CD4-positive, CD25-positive, alpha-beta regulatory T cell (primary cell): ENCODE measurements at regions not wholly inside any gene's neighbourhood (a gene's known extent, or its start where the extent isn't known, plus 50 kb on each side); places are given as distances from the start of the nearest gene placed in this dataset.
"Not testable (repeated sequence)": the region's sequence is repeated elsewhere in the genome, so short reads cannot be mapped to it uniquely, and the experiment has no call there.

ENCODE experiments used
- ATAC-seq, 2 donors: fragments of 150-1000 bp; cut with Tn5 transposase; one replicate each; pipeline ENCODE4 v1.10.0; 2021; ENCODE audit warnings: low read depth in 2 of 2, moderate number of reproducible peaks in 2 of 2, moderate library complexity in 1 of 2
- DNase-seq, 3 donors: peaks; one replicate each; pipeline versions ENCODE4 v3.0.0 to v3.0.0-alpha.2; 2012 to 2022; ENCODE audit warnings: mixed read lengths in 1 of 3
- H3K27ac ChIP-seq: one replicate; pipeline ENCODE4 v1.7.0; 2013; ENCODE audit warnings: mild to moderate bottlenecking, low read length; ENCODE audit not compliant: insufficient read depth, poor library complexity, severe bottlenecking
- H3K27me3 ChIP-seq: one replicate; pipeline ENCODE4 v1.7.0; 2013; ENCODE audit warnings: low read length; ENCODE audit not compliant: control insufficient read depth, insufficient read depth
- H3K36me3 ChIP-seq: one replicate; pipeline ENCODE4 v1.7.0; 2013; ENCODE audit warnings: mild to moderate bottlenecking, low read length, moderate library complexity; ENCODE audit not compliant: control insufficient read depth, insufficient read depth
- H3K4me1 ChIP-seq: 2 replicates; pipeline ENCODE4 v1.7.0; 2013; ENCODE audit warnings: mild to moderate bottlenecking, low read length; ENCODE audit not compliant: insufficient read depth, control insufficient read depth, poor library complexity, severe bottlenecking
- H3K4me3 ChIP-seq: one replicate; pipeline ENCODE4 v1.7.0; 2013; ENCODE audit warnings: low read depth, mild to moderate bottlenecking, low read length, moderate library complexity
- H3K9me3 ChIP-seq, 2 experiments: 1 replicate in 1 of 2; 2 replicates in 1 of 2; pipeline ENCODE4 v1.7.0; 2013; ENCODE audit warnings: low read length in 2 of 2, mild to moderate bottlenecking in 1 of 2, moderate library complexity in 1 of 2; ENCODE audit not compliant: control insufficient read depth in 2 of 2
- H3K27ac Mint-ChIP-seq, 3 donors: one replicate each; pipeline ENCODE4 v1.8.0; 2020 to 2022; ENCODE audit warnings: mild to moderate bottlenecking in 3 of 3, mixed read lengths in 3 of 3, moderate library complexity in 2 of 3
- H3K27me3 Mint-ChIP-seq: one replicate; pipeline ENCODE4 v1.8.0; 2022; ENCODE audit warnings: mild to moderate bottlenecking, mixed read lengths
- H3K36me3 Mint-ChIP-seq: one replicate; pipeline ENCODE4 v1.8.0; 2020; ENCODE audit warnings: mixed read lengths
- H3K4me1 Mint-ChIP-seq, 4 donors: one replicate each; pipeline ENCODE4 v1.8.0; 2020 to 2022; ENCODE audit warnings: mixed read lengths in 4 of 4, mild to moderate bottlenecking in 1 of 4
- H3K4me3 Mint-ChIP-seq, 4 donors: one replicate each; pipeline ENCODE4 v1.8.0; 2020 to 2022; ENCODE audit warnings: mild to moderate bottlenecking in 4 of 4, mixed read lengths in 4 of 4, moderate library complexity in 3 of 4
- H3K9me3 Mint-ChIP-seq, 7 donors: one replicate each; pipeline ENCODE4 v1.8.0; 2020 to 2022; ENCODE audit warnings: mixed read lengths in 7 of 7, mild to moderate bottlenecking in 3 of 7, moderate library complexity in 2 of 7

GRCh38 chr3:174366904-174367303 is 492.2 kb upstream of the NAALADL2 start:
- H3K9me3 Mint-ChIP-seq, result peaks cover 0 to 27% (median 7%) of the 10 kb centered on the region in 7 donors
- H3K27ac Mint-ChIP-seq, H3K4me1 Mint-ChIP-seq, H3K27me3 Mint-ChIP-seq, H3K9me3 ChIP-seq, ATAC-seq, H3K36me3 ChIP-seq, H3K27me3 ChIP-seq, H3K4me3 Mint-ChIP-seq, H3K4me3 ChIP-seq, H3K27ac ChIP-seq, H3K36me3 Mint-ChIP-seq, DNase-seq, H3K4me1 ChIP-seq: not testable (repeated sequence)

GRCh38 chr3:174376346-174376745 is 482.8 kb upstream of the NAALADL2 start:
- Histone ChIP-seq H3K27ac (no peak overlapping the region), H3K4me3 (no peak overlapping the region), H3K27me3 (no peaks in the 10 kb centered on the region), H3K9me3 (no peaks in the 10 kb centered on the region), H3K4me1 (no peaks in the 10 kb centered on the region), H3K36me3 (no peaks in the 10 kb centered on the region)
- Mint-ChIP-seq H3K4me1 (no peaks in the 10 kb centered on the region), H3K36me3 (no peaks in the 10 kb centered on the region), H3K27ac (no peak overlapping the region), H3K4me3 (no peak overlapping the region), H3K27me3 (no peaks in the 10 kb centered on the region), H3K9me3 (peaks cover 1 to 6% (median 4%) of the 10 kb centered on the region in 7 donors)
- DNase-seq (no peak), ATAC-seq (no peak)

GRCh38 chr3:174377096-174377495 is 482.0 kb upstream of the NAALADL2 start:
- Mint-ChIP-seq H3K27ac (no peak overlapping the region), H3K4me1 (no peaks in the 10 kb centered on the region), H3K27me3 (no peaks in the 10 kb centered on the region), H3K4me3 (no peak overlapping the region), H3K36me3 (no peaks in the 10 kb centered on the region), H3K9me3 (peaks cover 1 to 6% (median 2%) of the 10 kb centered on the region in 7 donors)
- ATAC-seq (no peak), DNase-seq (no peak)
- no peak overlapping the region for H3K4me3 ChIP-seq
- no peaks in the 10 kb centered on the region for H3K27me3 ChIP-seq
- H3K4me1 ChIP-seq, result no peaks in the 10 kb centered on the region
- H3K36me3 ChIP-seq, result no peaks in the 10 kb centered on the region
- no peaks in the 10 kb centered on the region for H3K9me3 ChIP-seq
- no peak overlapping the region for H3K27ac ChIP-seq

- no peak for DNase-seq
- H3K27ac Mint-ChIP-seq, result no peak overlapping the region
- Histone ChIP-seq H3K36me3 (no peaks in the 10 kb centered on the region), H3K9me3 (no peaks in the 10 kb centered on the region), H3K27ac (no peak overlapping the region), H3K4me3 (no peak overlapping the region), H3K4me1 (no peaks in the 10 kb centered on the region), H3K27me3 (no peaks in the 10 kb centered on the region)
- H3K27me3 Mint-ChIP-seq, result no peaks in the 10 kb centered on the region
- H3K36me3 Mint-ChIP-seq, result no peaks in the 10 kb centered on the region
- peaks cover 1 to 6% (median 4%) of the 10 kb centered on the region in 7 donors for H3K9me3 Mint-ChIP-seq
- H3K4me3 Mint-ChIP-seq, result no peak overlapping the region
- no peaks in the 10 kb centered on the region for H3K4me1 Mint-ChIP-seq
- no peak for ATAC-seq
These were observed 481.4 kb upstream of the NAALADL2 start for GRCh38 chr3:174377684-174378083.

- Histone ChIP-seq H3K27ac (no peak overlapping the region), H3K27me3 (no peaks in the 10 kb centered on the region), H3K9me3 (no peaks in the 10 kb centered on the region), H3K36me3 (no peaks in the 10 kb centered on the region), H3K4me1 (no peaks in the 10 kb centered on the region), H3K4me3 (no peak overlapping the region)
- H3K36me3 Mint-ChIP-seq, result no peaks in the 10 kb centered on the region
- no peak overlapping the region for H3K4me3 Mint-ChIP-seq
- no peaks in the 10 kb centered on the region for H3K4me1 Mint-ChIP-seq
- no peak overlapping the region for H3K27ac Mint-ChIP-seq
- H3K27me3 Mint-ChIP-seq, result no peaks in the 10 kb centered on the region
- H3K9me3 Mint-ChIP-seq, result peaks cover 0 to 7% (median 4%) of the 10 kb centered on the region in 7 donors
- DNase-seq (no peak), ATAC-seq (no peak)
These were observed 476.3 kb upstream of the NAALADL2 start for GRCh38 chr3:174382878-174383277.

GRCh38 chr3:174387736-174388135 is 471.4 kb upstream of the NAALADL2 start:
- Histone ChIP-seq H3K36me3 (no peaks in the 10 kb centered on the region), H3K4me1 (no peaks in the 10 kb centered on the region), H3K27me3 (no peaks in the 10 kb centered on the region), H3K9me3 (no peaks in the 10 kb centered on the region), H3K4me3 (no peak overlapping the region), H3K27ac (no peak overlapping the region)
- H3K27ac Mint-ChIP-seq, result no peak overlapping the region
- H3K4me1 Mint-ChIP-seq, result no peaks in the 10 kb centered on the region
- H3K27me3 Mint-ChIP-seq, result no peaks in the 10 kb centered on the region
- ATAC-seq, result no peak
- no peak overlapping the region for H3K4me3 Mint-ChIP-seq
- H3K9me3 Mint-ChIP-seq, result peaks cover 0 to 12% (median 6%) of the 10 kb centered on the region in 7 donors
- no peaks in the 10 kb centered on the region for H3K36me3 Mint-ChIP-seq
- no peak for DNase-seq

GRCh38 chr3:174397848-174398247 is 461.3 kb upstream of the NAALADL2 start:
- DNase-seq (no peak), ATAC-seq (no peak)
- Mint-ChIP-seq H3K4me3 (no peak overlapping the region), H3K27me3 (no peaks in the 10 kb centered on the region), H3K9me3 (peaks cover 2 to 14% (median 7%) of the 10 kb centered on the region in 7 donors), H3K36me3 (no peaks in the 10 kb centered on the region), H3K4me1 (no peaks in the 10 kb centered on the region), H3K27ac (no peak overlapping the region)
- H3K4me3 ChIP-seq, result no peak overlapping the region
- H3K4me1 ChIP-seq, result no peaks in the 10 kb centered on the region
- H3K9me3 ChIP-seq, result no peaks in the 10 kb centered on the region
- no peaks in the 10 kb centered on the region for H3K36me3 ChIP-seq
- H3K27ac ChIP-seq, result no peak overlapping the region
- no peaks in the 10 kb centered on the region for H3K27me3 ChIP-seq

GRCh38 chr3:174398761-174399160 is 460.4 kb upstream of the NAALADL2 start:
- H3K4me1 ChIP-seq, result no peaks in the 10 kb centered on the region
- Mint-ChIP-seq H3K9me3 (peaks cover 2 to 12% (median 7%) of the 10 kb centered on the region in 7 donors), H3K36me3 (no peaks in the 10 kb centered on the region), H3K4me3 (no peak overlapping the region), H3K27ac (no peak overlapping the region), H3K27me3 (no peaks in the 10 kb centered on the region), H3K4me1 (no peaks in the 10 kb centered on the region)
- no peak overlapping the region for H3K27ac ChIP-seq
- no peaks in the 10 kb centered on the region for H3K27me3 ChIP-seq
- DNase-seq (no peak), ATAC-seq (no peak)
- H3K4me3 ChIP-seq, result no peak overlapping the region
- no peaks in the 10 kb centered on the region for H3K36me3 ChIP-seq
- no peaks in the 10 kb centered on the region for H3K9me3 ChIP-seq
